Calu3 (cell line): ENCODE measurements at regions not wholly inside any gene's neighbourhood (a gene's known extent, or its start where the extent isn't known, plus 50 kb on each side); places are given as distances from the start of the nearest gene placed in this dataset.

Source experiments
- BruUV-seq: library from RNA; stranded (reverse); fragments of 400-500 nt; replicated peaks from 2 replicates; lab custom pipeline; 2021; lab: Mats Ljungman, UMichigan
- CTCF ChIA-PET: fragments of 300-600 bp; sonication (Branson Sonifier 250); formaldehyde crosslinking; loops from one replicate; lab custom pipeline; 2022; ENCODE audit warnings: antibody characterized with exemption; lab: Charles Lee
- DNase-seq: peaks from one replicate; pipeline ENCODE4 v3.0.0; 2022
- H3K27ac Mint-ChIP-seq: one replicate; pipeline ENCODE4 v1.8.0; 2022; ENCODE audit warnings: mixed read lengths; ENCODE audit not compliant: unreplicated experiment
- H3K27me3 Mint-ChIP-seq: one replicate; pipeline ENCODE4 v1.8.0; 2022; ENCODE audit warnings: mixed read lengths; ENCODE audit not compliant: unreplicated experiment
- H3K36me3 Mint-ChIP-seq: one replicate; pipeline ENCODE4 v1.8.0; 2022; ENCODE audit warnings: mild to moderate bottlenecking, moderate library complexity, mixed read lengths; ENCODE audit not compliant: insufficient read depth, unreplicated experiment
- H3K4me1 Mint-ChIP-seq: one replicate; pipeline ENCODE4 v1.8.0; 2022; ENCODE audit warnings: mild to moderate bottlenecking, low read depth, mixed read lengths; ENCODE audit not compliant: unreplicated experiment
- H3K4me3 Mint-ChIP-seq: one replicate; pipeline ENCODE4 v1.8.0; 2022; ENCODE audit warnings: mild to moderate bottlenecking, low read depth, moderate library complexity, mixed read lengths; ENCODE audit not compliant: unreplicated experiment
- H3K9me3 Mint-ChIP-seq: one replicate; pipeline ENCODE4 v1.8.0; 2022; ENCODE audit warnings: low read depth, mixed read lengths; ENCODE audit not compliant: unreplicated experiment
- intact Hi-C: fragments of 100-400 bp; cut with micrococcal nuclease; formaldehyde crosslinking; loops from one replicate; pipeline ENCODE4 v1.10.0; 2022; ENCODE audit not compliant: unreplicated experiment
- TF ChIP-seq, protein P1 (sequence below): fragments of 200-600 bp; IDR thresholded peaks from one replicate; pipeline ENCODE4 v1.8.0; 2022; ENCODE audit warnings: antibody characterized with exemption; ENCODE audit not compliant: unreplicated experiment

DNA sequence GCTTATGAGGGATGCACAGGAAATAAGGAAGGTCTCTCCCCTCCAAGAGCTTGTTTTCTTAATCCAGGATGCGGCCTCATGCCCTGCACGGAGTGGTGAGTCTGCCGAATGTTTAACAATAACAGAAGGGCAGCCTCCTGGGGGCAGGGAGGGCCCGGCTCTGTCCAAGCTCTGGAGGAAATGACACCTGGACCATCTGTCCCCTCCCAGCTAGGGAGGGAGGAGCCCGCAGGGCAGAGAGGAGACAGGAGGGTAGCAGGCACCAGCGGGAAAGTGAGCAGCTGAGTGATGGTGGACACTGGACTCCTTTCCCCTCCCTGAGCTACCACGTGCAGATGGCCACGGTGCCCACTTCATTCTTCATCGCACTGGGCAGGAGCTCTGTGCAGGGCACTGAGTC lies 398.2 kb upstream of the MYT1L start:
- DNase-seq, result no peak
- no peak overlapping the region for H3K4me3 Mint-ChIP-seq
- peaks cover 16% of the 10 kb centered on the region for H3K9me3 Mint-ChIP-seq
- H3K36me3 Mint-ChIP-seq, result peaks cover 3% of the 10 kb centered on the region
- H3K27ac Mint-ChIP-seq, result no peak overlapping the region
- no peaks in the 10 kb centered on the region for H3K27me3 Mint-ChIP-seq
- TF ChIP-seq, protein P1, sequence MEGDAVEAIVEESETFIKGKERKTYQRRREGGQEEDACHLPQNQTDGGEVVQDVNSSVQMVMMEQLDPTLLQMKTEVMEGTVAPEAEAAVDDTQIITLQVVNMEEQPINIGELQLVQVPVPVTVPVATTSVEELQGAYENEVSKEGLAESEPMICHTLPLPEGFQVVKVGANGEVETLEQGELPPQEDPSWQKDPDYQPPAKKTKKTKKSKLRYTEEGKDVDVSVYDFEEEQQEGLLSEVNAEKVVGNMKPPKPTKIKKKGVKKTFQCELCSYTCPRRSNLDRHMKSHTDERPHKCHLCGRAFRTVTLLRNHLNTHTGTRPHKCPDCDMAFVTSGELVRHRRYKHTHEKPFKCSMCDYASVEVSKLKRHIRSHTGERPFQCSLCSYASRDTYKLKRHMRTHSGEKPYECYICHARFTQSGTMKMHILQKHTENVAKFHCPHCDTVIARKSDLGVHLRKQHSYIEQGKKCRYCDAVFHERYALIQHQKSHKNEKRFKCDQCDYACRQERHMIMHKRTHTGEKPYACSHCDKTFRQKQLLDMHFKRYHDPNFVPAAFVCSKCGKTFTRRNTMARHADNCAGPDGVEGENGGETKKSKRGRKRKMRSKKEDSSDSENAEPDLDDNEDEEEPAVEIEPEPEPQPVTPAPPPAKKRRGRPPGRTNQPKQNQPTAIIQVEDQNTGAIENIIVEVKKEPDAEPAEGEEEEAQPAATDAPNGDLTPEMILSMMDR, result no peak
- CTCF ChIA-PET, result no interaction called here
- no peaks in the 10 kb centered on the region for H3K4me1 Mint-ChIP-seq
- intact Hi-C loops, result no loop called here
- BruUV-seq, result no TSS peak

DNA sequence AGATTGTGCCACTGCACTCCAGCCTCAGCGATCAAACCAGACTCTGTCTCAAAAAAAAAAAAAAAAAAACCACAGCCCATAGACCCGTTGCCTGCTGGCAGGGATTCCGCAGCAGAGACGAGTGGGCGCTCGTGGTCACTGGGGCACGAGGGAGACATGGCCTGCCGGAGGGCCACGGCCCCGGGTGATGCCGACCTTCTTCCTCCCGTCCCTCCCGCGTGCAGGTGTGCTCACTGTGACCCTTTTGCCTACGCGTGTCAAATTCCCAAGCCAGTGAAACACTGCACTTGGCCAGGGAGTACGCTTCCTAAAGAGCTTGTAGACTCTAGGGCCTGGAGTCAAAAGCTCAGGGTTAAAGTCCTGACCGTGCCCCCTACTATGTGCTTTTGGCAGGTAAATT lies 397.6 kb upstream of the MYT1L start:
- Mint-ChIP-seq H3K36me3 (peaks cover 3% of the 10 kb centered on the region), H3K27ac (no peak overlapping the region), H3K9me3 (peaks cover 16% of the 10 kb centered on the region), H3K4me1 (no peaks in the 10 kb centered on the region), H3K27me3 (no peaks in the 10 kb centered on the region), H3K4me3 (no peak overlapping the region)
- CTCF ChIA-PET, result no interaction called here
- intact Hi-C loops, result no loop called here
- BruUV-seq, result no TSS peak
- TF ChIP-seq, protein P1, result no peak
- DNase-seq, result no peak

DNA sequence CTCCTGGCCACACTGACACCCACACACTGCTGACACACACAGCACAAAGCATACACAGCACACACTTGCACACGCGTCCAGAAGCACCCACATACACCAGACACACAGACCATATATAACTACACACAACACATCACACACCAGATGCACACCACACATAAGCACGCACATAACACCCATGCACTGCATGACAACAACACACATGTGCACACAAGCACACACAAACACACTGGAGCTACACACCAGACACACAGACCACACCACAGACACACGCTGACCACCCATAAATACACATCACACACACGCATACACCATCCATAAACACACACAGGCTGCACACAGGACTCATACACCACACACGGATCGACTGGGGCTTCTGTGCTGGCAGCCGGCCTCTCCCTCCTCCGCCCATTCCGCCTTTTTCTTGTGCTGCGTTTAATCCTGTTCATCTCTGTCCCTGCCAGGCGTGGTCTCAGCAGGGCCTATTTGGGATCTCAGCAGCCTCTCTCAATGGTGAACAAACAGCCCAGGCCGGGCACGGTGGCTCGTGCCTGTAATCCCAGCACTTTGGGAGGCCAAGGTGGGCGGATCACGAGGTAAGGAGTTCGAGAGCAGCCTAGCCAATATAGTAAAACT lies 396.9 kb upstream of the MYT1L start:
- H3K4me1 Mint-ChIP-seq, result no peaks in the 10 kb centered on the region
- TF ChIP-seq, protein P1, result no peak
- H3K4me3 Mint-ChIP-seq, result no peak overlapping the region
- no peak overlapping the region for H3K27ac Mint-ChIP-seq
- CTCF ChIA-PET, result no interaction called here
- peaks cover 13% of the 10 kb centered on the region for H3K9me3 Mint-ChIP-seq
- BruUV-seq, result no TSS peak
- no peak for DNase-seq
- intact Hi-C loops, result no loop called here
- H3K36me3 Mint-ChIP-seq, result peaks cover 3% of the 10 kb centered on the region
- H3K27me3 Mint-ChIP-seq, result no peaks in the 10 kb centered on the region

DNA sequence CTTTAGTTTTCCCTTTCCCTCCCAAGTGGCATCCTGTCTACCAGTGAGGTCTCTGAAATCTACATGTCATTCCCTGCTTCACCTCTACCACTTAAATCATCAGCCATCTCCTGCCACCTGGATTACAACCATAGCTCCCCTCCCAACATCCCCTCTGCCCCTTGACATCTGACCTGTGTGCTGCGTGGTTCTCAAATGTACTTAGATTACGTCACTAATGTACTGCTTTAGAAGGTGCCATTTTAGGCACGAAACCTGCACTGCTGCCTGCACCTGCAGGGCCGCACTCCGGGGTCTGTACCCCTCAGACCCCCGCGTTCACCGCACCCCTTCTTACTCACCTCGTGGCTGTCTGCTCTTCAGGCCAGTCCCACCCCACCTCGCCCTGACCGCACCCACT lies 395.1 kb upstream of the MYT1L start:
- no peaks in the 10 kb centered on the region for H3K4me1 Mint-ChIP-seq
- H3K27ac Mint-ChIP-seq, result no peak overlapping the region
- H3K9me3 Mint-ChIP-seq, result peaks cover 10% of the 10 kb centered on the region
- BruUV-seq, result no TSS peak
- no peaks in the 10 kb centered on the region for H3K27me3 Mint-ChIP-seq
- no peaks in the 10 kb centered on the region for H3K36me3 Mint-ChIP-seq
- TF ChIP-seq, protein P1, result no peak
- CTCF ChIA-PET, result no interaction called here
- no peak overlapping the region for H3K4me3 Mint-ChIP-seq
- intact Hi-C loops, result no loop called here
- no peak for DNase-seq
